C1 segment of cervical spinal cord (tissue), 14 donors: ENCODE measurements at regions not wholly inside any gene's neighbourhood (a gene's known extent, or its start where the extent isn't known, plus 50 kb on each side); places are given as distances from the start of the nearest gene placed in this dataset.

Experiments used
- DNase-seq, 14 donors: peaks; one replicate each; lab custom pipeline; 2025; lab: John Stamatoyannopoulos, UW

- DNase-seq, result no peak
These were observed 56.9 kb upstream of the TOP3B start for GRCh38 chr22:22039286-22040074.

- no peak for DNase-seq
These were observed 55.7 kb upstream of the TOP3B start for GRCh38 chr22:22038178-22038880.

GRCh38 chr22:22037740-22038139 lies 55.2 kb upstream of the TOP3B start:
- no peak for DNase-seq

GRCh38 chr22:22037229-22037628 lies 54.6 kb upstream of the TOP3B start:
- DNase-seq, result no peak

- no peak for DNase-seq
These were observed 54.0 kb upstream of the TOP3B start for GRCh38 chr22:22036588-22036987.

GRCh38 chr22:22035771-22036314 lies 53.3 kb upstream of the TOP3B start:
- no peak for DNase-seq

- no peak for DNase-seq
These were observed 52.6 kb upstream of the TOP3B start for GRCh38 chr22:22035203-22035602.

GRCh38 chr22:22034469-22035132 lies 52.0 kb upstream of the TOP3B start:
- DNase-seq, result no peak

- DNase-seq, result no peak
These were observed 51.3 kb upstream of the TOP3B start for GRCh38 chr22:22033803-22034468.

- no peak for DNase-seq
These were observed 50.6 kb upstream of the TOP3B start for GRCh38 chr22:22032906-22033802.

- DNase-seq, result no peak
These were observed 49.7 kb upstream of the TOP3B start for GRCh38 chr22:22032099-22032905.
